GM18868 (cell line): ENCODE measurements at regions not wholly inside any gene's neighbourhood (a gene's known extent, or its start where the extent isn't known, plus 50 kb on each side); places are given as distances from the start of the nearest gene placed in this dataset.
"Not testable (repeated sequence)": the region's sequence is repeated elsewhere in the genome, so short reads cannot be mapped to it uniquely, and the experiment has no call there.

Experiments used
- ATAC-seq: cut with Tn5 transposase; IDR thresholded peaks from one replicate; pipeline ENCODE4 v1.9.1; 2021; ENCODE audit warnings: mild to moderate bottlenecking, moderate library complexity; ENCODE audit not compliant: unreplicated experiment

- no peak for ATAC-seq
Observed at GRCh38 chr3:30480587-30480986, 125.8 kb upstream of the TGFBR2 start.

GRCh38 chr3:30481241-30481640 is 125.2 kb upstream of the TGFBR2 start:
- ATAC-seq: no peak

- not testable (repeated sequence) for ATAC-seq
Observed at GRCh38 chr3:30484229-30484628, 122.2 kb upstream of the TGFBR2 start.

- no peak for ATAC-seq
Observed at GRCh38 chr3:30486368-30486767, 120.0 kb upstream of the TGFBR2 start.

- no peak for ATAC-seq
Observed at GRCh38 chr3:30488070-30488756, 118.2 kb upstream of the TGFBR2 start.

GRCh38 chr3:30492322-30493192 is 113.8 kb upstream of the TGFBR2 start:
- peak; percentile 44 for ATAC-seq

- ATAC-seq: no peak
Observed at GRCh38 chr3:30493911-30494311, 112.5 kb upstream of the TGFBR2 start.

GRCh38 chr3:30495172-30496065 is 111.0 kb upstream of the TGFBR2 start:
- no peak for ATAC-seq

GRCh38 chr3:30496066-30496966 is 110.1 kb upstream of the TGFBR2 start:
- ATAC-seq: no peak

GRCh38 chr3:30498587-30498967 is 107.8 kb upstream of the TGFBR2 start:
- ATAC-seq: no peak

GRCh38 chr3:30500666-30501399 is 105.6 kb upstream of the TGFBR2 start:
- ATAC-seq: peak; percentile 94

- no peak for ATAC-seq
Observed at GRCh38 chr3:30501526-30501925, 104.9 kb upstream of the TGFBR2 start.

- ATAC-seq: no peak
Observed at GRCh38 chr3:30502051-30502741, 104.2 kb upstream of the TGFBR2 start.

GRCh38 chr3:30502742-30503073 is 103.7 kb upstream of the TGFBR2 start:
- peak; percentile 39 for ATAC-seq

GRCh38 chr3:30503446-30503845 is 103.0 kb upstream of the TGFBR2 start:
- no peak for ATAC-seq

GRCh38 chr3:30504939-30505338 is 101.5 kb upstream of the TGFBR2 start:
- ATAC-seq: no peak

GRCh38 chr3:30505866-30506520 is 100.4 kb upstream of the TGFBR2 start:
- no peak for ATAC-seq

GRCh38 chr3:30508339-30508738 is 98.1 kb upstream of the TGFBR2 start:
- ATAC-seq: no peak

GRCh38 chr3:30510596-30510995 is 95.8 kb upstream of the TGFBR2 start:
- ATAC-seq: no peak
